VCaP (cell line): ENCODE measurements at regions not wholly inside any gene's neighbourhood (a gene's known extent, or its start where the extent isn't known, plus 50 kb on each side); places are given as distances from the start of the nearest gene placed in this dataset.

Experiments
- H3K27ac ChIP-seq: fragments of 450-650 bp; 2 replicates; pipeline ENCODE4 v1.5.1; 2017
- TF ChIP-seq, protein P1 (sequence below): fragments of 450-650 bp; conservative IDR thresholded peaks from 2 replicates; pipeline ENCODE4 v1.5.1; 2017; ENCODE audit warnings: mild to moderate bottlenecking, moderate library complexity

DNA sequence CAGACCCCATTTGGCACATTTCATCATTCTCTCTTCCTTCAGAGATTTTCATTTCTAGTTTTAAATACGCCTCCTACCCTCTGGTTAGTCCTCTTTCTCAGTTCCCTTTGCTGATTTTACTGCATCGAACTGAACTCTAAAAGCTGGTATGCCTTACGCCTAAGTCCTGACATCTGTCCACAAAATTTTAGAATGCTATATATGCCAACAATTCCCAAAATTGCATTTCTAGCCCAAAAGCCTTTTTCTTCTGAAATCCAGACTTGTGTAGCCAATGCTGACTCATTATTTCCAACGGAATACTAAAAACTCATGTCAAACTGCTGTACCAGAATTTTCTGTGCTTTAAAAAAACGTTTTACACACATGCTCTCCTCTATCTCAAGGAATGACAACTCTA is 1124.4 kb upstream of the TENM4 start:
- TF ChIP-seq, protein P1, sequence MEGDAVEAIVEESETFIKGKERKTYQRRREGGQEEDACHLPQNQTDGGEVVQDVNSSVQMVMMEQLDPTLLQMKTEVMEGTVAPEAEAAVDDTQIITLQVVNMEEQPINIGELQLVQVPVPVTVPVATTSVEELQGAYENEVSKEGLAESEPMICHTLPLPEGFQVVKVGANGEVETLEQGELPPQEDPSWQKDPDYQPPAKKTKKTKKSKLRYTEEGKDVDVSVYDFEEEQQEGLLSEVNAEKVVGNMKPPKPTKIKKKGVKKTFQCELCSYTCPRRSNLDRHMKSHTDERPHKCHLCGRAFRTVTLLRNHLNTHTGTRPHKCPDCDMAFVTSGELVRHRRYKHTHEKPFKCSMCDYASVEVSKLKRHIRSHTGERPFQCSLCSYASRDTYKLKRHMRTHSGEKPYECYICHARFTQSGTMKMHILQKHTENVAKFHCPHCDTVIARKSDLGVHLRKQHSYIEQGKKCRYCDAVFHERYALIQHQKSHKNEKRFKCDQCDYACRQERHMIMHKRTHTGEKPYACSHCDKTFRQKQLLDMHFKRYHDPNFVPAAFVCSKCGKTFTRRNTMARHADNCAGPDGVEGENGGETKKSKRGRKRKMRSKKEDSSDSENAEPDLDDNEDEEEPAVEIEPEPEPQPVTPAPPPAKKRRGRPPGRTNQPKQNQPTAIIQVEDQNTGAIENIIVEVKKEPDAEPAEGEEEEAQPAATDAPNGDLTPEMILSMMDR = no peak
- H3K27ac ChIP-seq = no peak overlapping the region

DNA sequence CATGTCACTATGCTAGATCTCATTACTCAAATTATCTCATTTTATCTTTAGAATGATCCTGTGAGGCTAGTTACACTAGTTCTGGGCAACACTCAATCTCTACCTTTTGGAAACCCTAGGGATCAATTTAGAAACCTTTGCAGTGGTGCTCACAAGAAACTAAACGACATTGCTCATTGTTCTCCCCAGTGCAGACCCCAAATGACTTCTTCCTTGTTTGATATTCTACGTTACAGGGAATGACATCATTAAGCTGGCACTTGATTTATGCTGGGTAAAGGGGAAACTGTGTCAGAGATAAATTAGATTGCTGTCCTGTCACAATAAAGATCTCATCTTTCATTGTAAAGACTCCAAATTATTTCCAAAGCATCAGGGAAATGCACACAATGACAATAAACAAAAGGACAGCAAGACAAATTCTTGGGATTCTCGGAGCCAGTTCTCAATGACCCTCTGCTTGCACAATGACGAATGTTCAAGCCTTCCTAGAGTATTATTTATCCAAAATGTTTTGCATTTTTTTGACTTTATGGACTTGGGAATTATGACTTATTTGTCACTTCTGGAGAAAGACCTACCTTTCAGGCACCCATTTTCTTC is 1121.8 kb upstream of the TENM4 start:
- H3K27ac ChIP-seq = no peak overlapping the region
- TF ChIP-seq, protein P1 = no peak

DNA sequence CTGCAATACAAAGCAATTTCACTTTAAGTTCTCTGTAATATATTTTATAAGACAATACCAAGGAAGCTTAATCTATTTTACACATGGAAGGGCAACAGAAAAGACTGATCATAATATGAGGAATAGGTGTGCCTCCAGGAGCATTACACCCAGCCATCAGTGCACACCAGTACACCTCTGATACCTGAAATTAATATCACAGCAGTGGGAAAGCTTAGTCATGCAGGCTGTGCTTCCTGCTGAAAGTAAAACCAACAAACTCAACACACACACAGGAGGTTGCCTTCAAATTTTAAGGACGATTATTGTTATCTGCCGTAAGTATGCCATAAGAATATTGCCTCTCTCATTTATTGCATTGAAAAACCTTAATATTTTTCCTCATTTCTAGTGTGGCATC is 1119.1 kb upstream of the TENM4 start:
- TF ChIP-seq, protein P1 = no peak
- no peak overlapping the region for H3K27ac ChIP-seq

DNA sequence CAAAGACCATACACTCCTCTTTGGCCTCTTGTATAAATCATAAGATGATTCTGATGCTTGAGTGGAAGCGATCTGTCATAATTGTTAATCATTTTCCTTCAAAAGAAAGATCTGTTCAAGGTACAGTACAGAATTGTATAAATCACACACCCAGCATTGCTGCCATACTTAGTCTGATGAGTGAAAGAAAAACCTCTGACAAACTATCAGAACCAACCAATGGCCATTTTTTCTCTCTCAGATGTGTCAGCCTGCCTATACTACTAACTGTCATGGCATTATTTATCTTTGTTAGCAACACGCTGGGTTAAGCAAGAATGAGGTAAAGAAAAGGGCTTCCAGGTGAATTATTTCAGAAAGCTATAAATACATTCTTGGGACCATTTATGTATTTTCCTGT is 1112.7 kb upstream of the TENM4 start:
- TF ChIP-seq, protein P1 = no peak
- no peak overlapping the region for H3K27ac ChIP-seq

DNA sequence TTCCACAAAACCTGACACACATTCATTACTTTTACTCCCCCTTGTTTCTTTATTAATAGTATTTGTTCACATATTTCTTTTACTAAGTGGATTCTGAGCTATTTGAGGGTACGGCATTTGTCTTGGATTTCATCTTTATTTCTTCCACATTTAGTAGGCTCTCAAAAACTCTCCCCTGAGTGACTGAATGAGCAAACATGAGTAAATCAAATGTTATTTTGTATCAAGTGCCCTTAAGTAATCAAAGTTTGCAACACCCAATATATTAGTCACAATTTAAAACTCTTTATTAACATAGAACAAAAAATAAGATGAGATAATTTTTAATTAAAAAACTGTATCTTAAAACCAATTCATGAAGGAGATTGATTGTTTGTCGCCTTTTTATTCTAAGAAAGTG is 1101.9 kb upstream of the TENM4 start:
- H3K27ac ChIP-seq = no peak overlapping the region
- TF ChIP-seq, protein P1 = no peak

DNA sequence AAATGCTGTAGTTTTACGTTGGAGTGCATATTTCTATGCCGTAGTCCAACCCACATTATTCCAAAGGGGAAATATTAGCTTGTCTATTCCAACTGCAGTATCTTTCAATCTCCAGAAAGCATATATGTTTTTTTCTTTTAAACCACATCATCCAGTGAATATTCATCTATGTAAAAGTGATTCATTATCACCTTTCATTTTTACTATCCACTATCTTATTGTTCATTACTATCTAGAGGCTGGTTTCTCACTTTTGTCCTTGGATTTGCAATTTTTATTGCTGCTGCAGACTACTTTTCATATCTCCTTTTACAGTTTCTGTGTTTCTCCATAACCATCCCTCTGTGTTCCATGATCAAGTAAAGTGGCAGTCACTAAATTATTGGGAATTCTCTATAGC is 1097.2 kb upstream of the TENM4 start:
- no peak overlapping the region for H3K27ac ChIP-seq

DNA sequence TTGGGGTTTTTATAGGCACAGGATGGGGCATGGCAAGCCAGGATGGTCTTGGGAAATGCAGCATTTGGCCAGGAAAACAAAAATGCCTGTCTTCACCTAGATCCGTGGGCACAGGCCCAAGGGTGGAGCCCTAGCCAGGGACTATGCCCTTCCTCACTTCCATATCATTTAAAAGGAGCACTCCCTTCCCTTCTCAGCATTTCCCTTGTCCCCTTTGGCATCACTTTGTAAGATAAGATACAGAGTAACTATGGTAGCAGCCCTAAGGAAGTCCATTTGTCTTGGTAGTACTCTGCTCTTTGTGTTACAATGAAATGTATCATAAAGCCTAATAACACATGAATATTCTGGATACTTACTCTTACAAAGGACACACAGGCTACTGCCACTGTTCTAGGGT is 1092.6 kb upstream of the TENM4 start:
- TF ChIP-seq, protein P1 = no peak

More for the DNA sequence above, 1097.2 kb upstream of the TENM4 start:
- TF ChIP-seq, protein P1 = no peak

More for the DNA sequence above, 1092.6 kb upstream of the TENM4 start:
- H3K27ac ChIP-seq = no peak overlapping the region
